GM23338 (cell line): ENCODE measurements at regions not wholly inside any gene's neighbourhood (a gene's known extent, or its start where the extent isn't known, plus 50 kb on each side); places are given as distances from the start of the nearest gene placed in this dataset.

Source experiments
- ATAC-seq: fragments of 200-7000 bp; cut with Tn5 transposase; 3 replicates; pipeline ENCODE4 v1.9.1; 2020
- DNase-seq: peaks from one replicate; pipeline ENCODE4 v3.0.0-alpha.2; 2015; ENCODE audit warnings: low spot score
- H2AFZ ChIP-seq: fragments of 200-600 bp; sonication (generic); 2 replicates; pipeline ENCODE4 v1.8.0; 2016; ENCODE audit warnings: antibody characterized with exemption, mild to moderate bottlenecking, moderate library complexity
- H3F3A ChIP-seq: fragments of 200-600 bp; sonication (generic); replicated peaks from 2 replicates; pipeline ENCODE4 v1.8.0; 2017; ENCODE audit warnings: antibody characterized with exemption, mixed run types, low read depth
- H3K27ac ChIP-seq: fragments of 200-600 bp; sonication (generic); 2 replicates; pipeline ENCODE4 v1.6.1; 2016; ENCODE audit warnings: low read depth
- H3K27me3 ChIP-seq: fragments of 200-600 bp; sonication (generic); 2 replicates; pipeline ENCODE4 v1.8.0; 2016; ENCODE audit warnings: mild to moderate bottlenecking, mixed run types, moderate library complexity; ENCODE audit not compliant: insufficient read depth
- H3K36me3 ChIP-seq: fragments of 200-600 bp; sonication (generic); 2 replicates; pipeline ENCODE4 v1.8.0; 2016; ENCODE audit warnings: mild to moderate bottlenecking; ENCODE audit not compliant: insufficient read depth
- H3K4me1 ChIP-seq: fragments of 200-600 bp; sonication (generic); 2 replicates; pipeline ENCODE4 v1.8.0; 2016; ENCODE audit warnings: mild to moderate bottlenecking, moderate library complexity; ENCODE audit not compliant: insufficient read depth
- H3K4me2 ChIP-seq: fragments of 200-600 bp; sonication (generic); 2 replicates; pipeline ENCODE4 v1.7.1; 2017; ENCODE audit warnings: mixed run types
- H3K4me3 ChIP-seq: fragments of 200-600 bp; sonication (generic); 2 replicates; pipeline ENCODE4 v1.6.1; 2016; ENCODE audit warnings: mixed run types
- H3K79me2 ChIP-seq: fragments of 200-600 bp; sonication (generic); replicated peaks from 2 replicates; pipeline ENCODE4 v1.8.0; 2017; ENCODE audit warnings: mild to moderate bottlenecking; ENCODE audit not compliant: insufficient read depth
- H3K9me2 ChIP-seq: fragments of 200-600 bp; sonication (generic); 2 replicates; pipeline ENCODE4 v1.8.0; 2017; ENCODE audit not compliant: insufficient read depth
- H4K20me1 ChIP-seq: fragments of 200-600 bp; sonication (generic); replicated peaks from 2 replicates; pipeline ENCODE4 v1.8.0; 2017; ENCODE audit warnings: mild to moderate bottlenecking; ENCODE audit not compliant: insufficient read depth
- H3K27ac Mint-ChIP-seq: 2 replicates; pipeline ENCODE4 v1.8.0; 2020; ENCODE audit warnings: inconsistent platforms, mild to moderate bottlenecking, moderate library complexity, mixed read lengths
- H3K27me3 Mint-ChIP-seq: 3 replicates; pipeline ENCODE4 v1.8.0; 2022; ENCODE audit warnings: low read depth, mild to moderate bottlenecking, moderate library complexity, mixed read lengths, inconsistent platforms; ENCODE audit not compliant: insufficient read depth, poor library complexity
- H3K36me3 Mint-ChIP-seq: 3 replicates; pipeline ENCODE4 v1.8.0; 2021; ENCODE audit warnings: low read depth, mild to moderate bottlenecking, inconsistent platforms, moderate library complexity, mixed read lengths
- H3K4me1 Mint-ChIP-seq: 3 replicates; pipeline ENCODE4 v1.8.0; 2020; ENCODE audit warnings: mild to moderate bottlenecking, inconsistent platforms, mixed read lengths
- H3K4me3 Mint-ChIP-seq: 3 replicates; pipeline ENCODE4 v1.8.0; 2021; ENCODE audit warnings: moderate library complexity, mild to moderate bottlenecking, inconsistent platforms, mixed read lengths
- H3K9me3 Mint-ChIP-seq: 3 replicates; pipeline ENCODE4 v1.8.0; 2020; ENCODE audit warnings: moderate library complexity, mild to moderate bottlenecking, inconsistent platforms, mixed read lengths
- CREB1 ChIP-seq: fragments of 250-450 bp; sonication (Bioruptor Pico); IDR thresholded peaks from 2 replicates; pipeline ENCODE4 v1.5.0; 2020; ENCODE audit warnings: low read depth, mild to moderate bottlenecking, moderate library complexity
- CTCF ChIP-seq, 2 experiments: fragments of 200-600 bp in 1 of 2; sonication (generic) in 1 of 2; conservative IDR thresholded peaks; 2 replicates each; pipeline versions ENCODE4 v1.5.1 to v1.6.1; 2016 to 2017; ENCODE audit warnings: antibody characterized with exemption in 2 of 2, low read depth in 2 of 2, mild to moderate bottlenecking in 2 of 2, moderate library complexity in 1 of 2
- EZH2 ChIP-seq: fragments of 200-600 bp; sonication (generic); IDR thresholded peaks from one replicate; pipeline ENCODE4 v1.8.0; 2017; ENCODE audit warnings: antibody characterized with exemption, mild to moderate bottlenecking, low read depth; ENCODE audit not compliant: unreplicated experiment
- EZH2phosphoT487 ChIP-seq: fragments of 200-600 bp; sonication (generic); IDR thresholded peaks from one replicate; pipeline ENCODE4 v1.8.1; 2018; ENCODE audit warnings: antibody characterized with exemption; ENCODE audit not compliant: unreplicated experiment
- JUNB ChIP-seq: IDR thresholded peaks from one replicate; pipeline ENCODE4 v1.6.1; 2016; ENCODE audit warnings: antibody characterized with exemption; ENCODE audit not compliant: unreplicated experiment
- NANOG ChIP-seq: IDR thresholded peaks from 2 replicates; pipeline ENCODE4 v1.6.1; 2016; ENCODE audit warnings: antibody characterized with exemption, borderline replicate concordance
- POLR2AphosphoS5 ChIP-seq: IDR thresholded peaks from 2 replicates; pipeline ENCODE4 v1.6.1; 2016; ENCODE audit warnings: antibody characterized with exemption, low read depth
- STAT1 ChIP-seq: IDR thresholded peaks from one replicate; pipeline ENCODE4 v1.6.1; 2016; ENCODE audit warnings: antibody characterized with exemption; ENCODE audit not compliant: unreplicated experiment
- ZNF114 ChIP-seq: fragments of 250-450 bp; sonication (Bioruptor Pico); IDR thresholded peaks from 2 replicates; pipeline ENCODE4 v1.5.0; 2020; ENCODE audit warnings: mild to moderate bottlenecking, moderate library complexity
- ZNF331 ChIP-seq: fragments of 250-450 bp; sonication (Bioruptor Pico); IDR thresholded peaks from 2 replicates; pipeline ENCODE4 v1.5.0; 2020; ENCODE audit warnings: low read depth, mild to moderate bottlenecking, moderate library complexity
- TF ChIP-seq, protein P1 (sequence below): IDR thresholded peaks from 2 replicates; pipeline ENCODE4 v1.6.1; 2016; ENCODE audit warnings: antibody characterized with exemption
- TF ChIP-seq, protein P2 (sequence below): IDR thresholded peaks from one replicate; pipeline ENCODE4 v1.6.1; 2018; ENCODE audit warnings: antibody characterized with exemption; ENCODE audit not compliant: unreplicated experiment
- TF ChIP-seq, protein P3 (sequence below): fragments of 250-450 bp; sonication (Bioruptor Pico); IDR thresholded peaks from 2 replicates; pipeline ENCODE4 v1.5.0; 2020; ENCODE audit warnings: mild to moderate bottlenecking, moderate library complexity

DNA sequence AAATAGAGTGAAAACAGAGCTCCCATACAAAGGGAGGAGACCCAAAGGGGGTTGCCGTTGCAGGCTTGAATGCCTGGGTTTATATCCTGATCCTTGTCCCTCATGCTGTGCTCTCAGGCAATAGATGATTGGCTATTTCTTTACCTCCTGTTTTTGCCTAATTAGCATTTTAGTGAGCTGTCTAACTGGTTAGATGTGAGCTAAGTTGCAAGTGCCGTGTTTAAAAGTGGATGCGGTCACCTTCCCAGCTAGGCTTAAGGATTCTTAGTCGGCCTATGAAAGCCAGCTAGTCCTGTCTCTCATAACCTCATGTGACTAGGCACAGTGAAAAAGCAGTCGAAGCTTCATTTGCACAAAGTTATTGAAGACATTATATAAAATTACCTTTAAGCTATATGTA, 356.7 kb upstream of the TMPRSS15 start:
- TF ChIP-seq EZH2phosphoT487 (no peak), ZNF331 (no peak), POLR2AphosphoS5 (no peak), EZH2 (no peak), CREB1 (CRISPR knock-in tag) (no peak), JUNB (no peak), NANOG (no peak), CTCF (conservative IDR thresholded peaks at IDR 0.05; ENCODE audit: low read depth in 2 of 2) (no peak), ZNF114 (no peak), STAT1 (no peak)
- TF ChIP-seq, protein P1, sequence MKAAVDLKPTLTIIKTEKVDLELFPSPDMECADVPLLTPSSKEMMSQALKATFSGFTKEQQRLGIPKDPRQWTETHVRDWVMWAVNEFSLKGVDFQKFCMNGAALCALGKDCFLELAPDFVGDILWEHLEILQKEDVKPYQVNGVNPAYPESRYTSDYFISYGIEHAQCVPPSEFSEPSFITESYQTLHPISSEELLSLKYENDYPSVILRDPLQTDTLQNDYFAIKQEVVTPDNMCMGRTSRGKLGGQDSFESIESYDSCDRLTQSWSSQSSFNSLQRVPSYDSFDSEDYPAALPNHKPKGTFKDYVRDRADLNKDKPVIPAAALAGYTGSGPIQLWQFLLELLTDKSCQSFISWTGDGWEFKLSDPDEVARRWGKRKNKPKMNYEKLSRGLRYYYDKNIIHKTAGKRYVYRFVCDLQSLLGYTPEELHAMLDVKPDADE = no peak
- TF ChIP-seq, protein P2, sequence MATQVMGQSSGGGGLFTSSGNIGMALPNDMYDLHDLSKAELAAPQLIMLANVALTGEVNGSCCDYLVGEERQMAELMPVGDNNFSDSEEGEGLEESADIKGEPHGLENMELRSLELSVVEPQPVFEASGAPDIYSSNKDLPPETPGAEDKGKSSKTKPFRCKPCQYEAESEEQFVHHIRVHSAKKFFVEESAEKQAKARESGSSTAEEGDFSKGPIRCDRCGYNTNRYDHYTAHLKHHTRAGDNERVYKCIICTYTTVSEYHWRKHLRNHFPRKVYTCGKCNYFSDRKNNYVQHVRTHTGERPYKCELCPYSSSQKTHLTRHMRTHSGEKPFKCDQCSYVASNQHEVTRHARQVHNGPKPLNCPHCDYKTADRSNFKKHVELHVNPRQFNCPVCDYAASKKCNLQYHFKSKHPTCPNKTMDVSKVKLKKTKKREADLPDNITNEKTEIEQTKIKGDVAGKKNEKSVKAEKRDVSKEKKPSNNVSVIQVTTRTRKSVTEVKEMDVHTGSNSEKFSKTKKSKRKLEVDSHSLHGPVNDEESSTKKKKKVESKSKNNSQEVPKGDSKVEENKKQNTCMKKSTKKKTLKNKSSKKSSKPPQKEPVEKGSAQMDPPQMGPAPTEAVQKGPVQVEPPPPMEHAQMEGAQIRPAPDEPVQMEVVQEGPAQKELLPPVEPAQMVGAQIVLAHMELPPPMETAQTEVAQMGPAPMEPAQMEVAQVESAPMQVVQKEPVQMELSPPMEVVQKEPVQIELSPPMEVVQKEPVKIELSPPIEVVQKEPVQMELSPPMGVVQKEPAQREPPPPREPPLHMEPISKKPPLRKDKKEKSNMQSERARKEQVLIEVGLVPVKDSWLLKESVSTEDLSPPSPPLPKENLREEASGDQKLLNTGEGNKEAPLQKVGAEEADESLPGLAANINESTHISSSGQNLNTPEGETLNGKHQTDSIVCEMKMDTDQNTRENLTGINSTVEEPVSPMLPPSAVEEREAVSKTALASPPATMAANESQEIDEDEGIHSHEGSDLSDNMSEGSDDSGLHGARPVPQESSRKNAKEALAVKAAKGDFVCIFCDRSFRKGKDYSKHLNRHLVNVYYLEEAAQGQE = no peak
- TF ChIP-seq, protein P3, sequence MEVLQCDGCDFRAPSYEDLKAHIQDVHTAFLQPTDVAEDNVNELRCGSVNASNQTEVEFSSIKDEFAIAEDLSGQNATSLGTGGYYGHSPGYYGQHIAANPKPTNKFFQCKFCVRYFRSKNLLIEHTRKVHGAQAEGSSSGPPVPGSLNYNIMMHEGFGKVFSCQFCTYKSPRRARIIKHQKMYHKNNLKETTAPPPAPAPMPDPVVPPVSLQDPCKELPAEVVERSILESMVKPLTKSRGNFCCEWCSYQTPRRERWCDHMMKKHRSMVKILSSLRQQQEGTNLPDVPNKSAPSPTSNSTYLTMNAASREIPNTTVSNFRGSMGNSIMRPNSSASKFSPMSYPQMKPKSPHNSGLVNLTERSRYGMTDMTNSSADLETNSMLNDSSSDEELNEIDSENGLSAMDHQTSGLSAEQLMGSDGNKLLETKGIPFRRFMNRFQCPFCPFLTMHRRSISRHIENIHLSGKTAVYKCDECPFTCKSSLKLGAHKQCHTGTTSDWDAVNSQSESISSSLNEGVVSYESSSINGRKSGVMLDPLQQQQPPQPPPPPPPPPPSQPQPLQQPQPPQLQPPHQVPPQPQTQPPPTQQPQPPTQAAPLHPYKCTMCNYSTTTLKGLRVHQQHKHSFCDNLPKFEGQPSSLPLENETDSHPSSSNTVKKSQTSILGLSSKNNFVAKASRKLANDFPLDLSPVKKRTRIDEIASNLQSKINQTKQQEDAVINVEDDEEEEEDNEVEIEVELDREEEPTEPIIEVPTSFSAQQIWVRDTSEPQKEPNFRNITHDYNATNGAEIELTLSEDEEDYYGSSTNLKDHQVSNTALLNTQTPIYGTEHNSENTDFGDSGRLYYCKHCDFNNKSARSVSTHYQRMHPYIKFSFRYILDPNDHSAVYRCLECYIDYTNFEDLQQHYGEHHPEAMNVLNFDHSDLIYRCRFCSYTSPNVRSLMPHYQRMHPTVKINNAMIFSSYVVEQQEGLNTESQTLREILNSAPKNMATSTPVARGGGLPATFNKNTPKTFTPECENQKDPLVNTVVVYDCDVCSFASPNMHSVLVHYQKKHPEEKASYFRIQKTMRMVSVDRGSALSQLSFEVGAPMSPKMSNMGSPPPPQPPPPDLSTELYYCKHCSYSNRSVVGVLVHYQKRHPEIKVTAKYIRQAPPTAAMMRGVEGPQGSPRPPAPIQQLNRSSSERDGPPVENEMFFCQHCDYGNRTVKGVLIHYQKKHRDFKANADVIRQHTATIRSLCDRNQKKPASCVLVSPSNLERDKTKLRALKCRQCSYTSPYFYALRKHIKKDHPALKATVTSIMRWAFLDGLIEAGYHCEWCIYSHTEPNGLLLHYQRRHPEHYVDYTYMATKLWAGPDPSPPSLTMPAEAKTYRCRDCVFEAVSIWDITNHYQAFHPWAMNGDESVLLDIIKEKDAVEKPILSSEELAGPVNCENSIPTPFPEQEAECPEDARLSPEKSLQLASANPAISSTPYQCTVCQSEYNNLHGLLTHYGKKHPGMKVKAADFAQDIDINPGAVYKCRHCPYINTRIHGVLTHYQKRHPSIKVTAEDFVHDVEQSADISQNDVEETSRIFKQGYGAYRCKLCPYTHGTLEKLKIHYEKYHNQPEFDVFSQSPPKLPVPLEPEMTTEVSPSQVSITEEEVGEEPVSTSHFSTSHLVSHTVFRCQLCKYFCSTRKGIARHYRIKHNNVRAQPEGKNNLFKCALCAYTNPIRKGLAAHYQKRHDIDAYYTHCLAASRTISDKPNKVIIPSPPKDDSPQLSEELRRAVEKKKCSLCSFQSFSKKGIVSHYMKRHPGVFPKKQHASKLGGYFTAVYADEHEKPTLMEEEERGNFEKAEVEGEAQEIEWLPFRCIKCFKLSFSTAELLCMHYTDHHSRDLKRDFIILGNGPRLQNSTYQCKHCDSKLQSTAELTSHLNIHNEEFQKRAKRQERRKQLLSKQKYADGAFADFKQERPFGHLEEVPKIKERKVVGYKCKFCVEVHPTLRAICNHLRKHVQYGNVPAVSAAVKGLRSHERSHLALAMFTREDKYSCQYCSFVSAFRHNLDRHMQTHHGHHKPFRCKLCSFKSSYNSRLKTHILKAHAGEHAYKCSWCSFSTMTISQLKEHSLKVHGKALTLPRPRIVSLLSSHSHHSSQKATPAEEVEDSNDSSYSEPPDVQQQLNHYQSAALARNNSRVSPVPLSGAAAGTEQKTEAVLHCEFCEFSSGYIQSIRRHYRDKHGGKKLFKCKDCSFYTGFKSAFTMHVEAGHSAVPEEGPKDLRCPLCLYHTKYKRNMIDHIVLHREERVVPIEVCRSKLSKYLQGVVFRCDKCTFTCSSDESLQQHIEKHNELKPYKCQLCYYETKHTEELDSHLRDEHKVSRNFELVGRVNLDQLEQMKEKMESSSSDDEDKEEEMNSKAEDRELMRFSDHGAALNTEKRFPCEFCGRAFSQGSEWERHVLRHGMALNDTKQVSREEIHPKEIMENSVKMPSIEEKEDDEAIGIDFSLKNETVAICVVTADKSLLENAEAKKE (CRISPR knock-in tag) = no peak
- no peak overlapping the region for H3K4me2 ChIP-seq
- H3K4me3 ChIP-seq = no peak overlapping the region
- no peaks in the 10 kb centered on the region for H3F3A ChIP-seq
- H3K36me3 Mint-ChIP-seq = no peaks in the 10 kb centered on the region
- no peaks in the 10 kb centered on the region for H3K79me2 ChIP-seq
- H3K9me3 Mint-ChIP-seq = no peaks in the 10 kb centered on the region
- 0 out of 2 replicates have a peak overlapping the region, but pooled peaks have one; percentile 84 for H2AFZ ChIP-seq
- peaks cover 10% of the 10 kb centered on the region; the same call in 1 of the 2 replicates for H3K9me2 ChIP-seq
- no peak overlapping the region for H3K27ac ChIP-seq
- no peak for ATAC-seq
- H3K36me3 ChIP-seq = no peaks in the 10 kb centered on the region
- H3K4me1 ChIP-seq = peaks cover 5% of the 10 kb centered on the region; the same call in 1 of the 2 replicates
- H3K27me3 Mint-ChIP-seq = peaks cover 3% of the 10 kb centered on the region
- no peaks in the 10 kb centered on the region for H4K20me1 ChIP-seq
- no peak overlapping the region for H3K4me3 Mint-ChIP-seq
- peaks cover 6% of the 10 kb centered on the region; the same call in 2 of the 3 replicates for H3K4me1 Mint-ChIP-seq
- no peaks in the 10 kb centered on the region for H3K27me3 ChIP-seq
- no peak for DNase-seq
- H3K27ac Mint-ChIP-seq = no peak overlapping the region
